Kidney epithelial cell (primary cell): ENCODE measurements at regions not wholly inside any gene's neighbourhood (a gene's known extent, or its start where the extent isn't known, plus 50 kb on each side); places are given as distances from the start of the nearest gene placed in this dataset.

Experiments
- DNase-seq: peaks from one replicate; pipeline ENCODE4 v3.0.0-alpha.2; 2010; ENCODE audit warnings: low read depth
- H3K27me3 ChIP-seq: 2 replicates; pipeline ENCODE4 v1.6.0; 2011; ENCODE audit warnings: low read length; ENCODE audit not compliant: control insufficient read depth, insufficient read depth
- H3K36me3 ChIP-seq: 2 replicates; pipeline ENCODE4 v1.5.1; 2011; ENCODE audit warnings: low read length; ENCODE audit not compliant: control insufficient read depth, insufficient read depth
- H3K4me3 ChIP-seq: 2 replicates; pipeline ENCODE4 v1.5.1; 2011; ENCODE audit warnings: low read depth, mild to moderate bottlenecking, control low read depth, low read length
- CTCF ChIP-seq: IDR thresholded peaks from 2 replicates; pipeline ENCODE4 v1.5.1; 2011; ENCODE audit warnings: mild to moderate bottlenecking, moderate library complexity, low read length, control low read depth, inconsistent platforms; ENCODE audit not compliant: insufficient read depth, poor library complexity, severe bottlenecking

- no peak overlapping the region for H3K4me3 ChIP-seq
- no peaks in the 10 kb centered on the region for H3K36me3 ChIP-seq
- no peak for DNase-seq
- no peaks in the 10 kb centered on the region for H3K27me3 ChIP-seq
- no peak for TF ChIP-seq CTCF
Observed at GRCh38 chr7:91550931-91551330, 286.7 kb downstream of the FZD1 start.

- Histone ChIP-seq H3K27me3 (no peaks in the 10 kb centered on the region), H3K4me3 (no peak overlapping the region), H3K36me3 (no peaks in the 10 kb centered on the region)
- no peak for DNase-seq
- no peak for TF ChIP-seq CTCF
Observed at GRCh38 chr7:91551377-91552175, 287.3 kb downstream of the FZD1 start.

- Histone ChIP-seq H3K4me3 (no peak overlapping the region), H3K36me3 (no peaks in the 10 kb centered on the region), H3K27me3 (no peaks in the 10 kb centered on the region)
- no peak for DNase-seq
- no peak for TF ChIP-seq CTCF
Observed at GRCh38 chr7:91553410-91553895, 289.2 kb downstream of the FZD1 start.

GRCh38 chr7:91554883-91555282, 290.6 kb downstream of the FZD1 start:
- DNase-seq, result no peak
- TF ChIP-seq CTCF, result no peak
- no peaks in the 10 kb centered on the region for H3K36me3 ChIP-seq
- no peak overlapping the region for H3K4me3 ChIP-seq
- H3K27me3 ChIP-seq, result no peaks in the 10 kb centered on the region

GRCh38 chr7:91556239-91556638, 292.0 kb downstream of the FZD1 start:
- TF ChIP-seq CTCF, result no peak
- DNase-seq, result no peak
- no peaks in the 10 kb centered on the region for H3K27me3 ChIP-seq
- H3K36me3 ChIP-seq, result no peaks in the 10 kb centered on the region
- no peak overlapping the region for H3K4me3 ChIP-seq
